ENCODE measurements at regions not wholly inside any gene's neighbourhood (a gene's known extent, or its start where the extent isn't known, plus 50 kb on each side); places are given as distances from the start of the nearest gene placed in this dataset.

- DNase-seq (ENCODE audit: low spot score): no peak
Measured at GRCh38 chr4:180717451-180718033, 1525.7 kb upstream of the TENM3 start.

- no peak for DNase-seq (ENCODE audit: low spot score)
Measured at GRCh38 chr4:180721356-180721755, 1521.8 kb upstream of the TENM3 start.

GRCh38 chr4:180726611-180727010 is 1516.6 kb upstream of the TENM3 start:
- no peak for DNase-seq (ENCODE audit: low spot score)

GRCh38 chr4:180727478-180727877 is 1515.7 kb upstream of the TENM3 start:
- no peak for DNase-seq (ENCODE audit: low spot score)

- DNase-seq (ENCODE audit: low spot score): no peak
Measured at GRCh38 chr4:180734753-180735432, 1508.3 kb upstream of the TENM3 start.

GRCh38 chr4:180741703-180742102 is 1501.5 kb upstream of the TENM3 start:
- no peak for DNase-seq (ENCODE audit: low spot score)

- no peak for DNase-seq (ENCODE audit: low spot score)
Measured at GRCh38 chr4:180745019-180745418, 1498.2 kb upstream of the TENM3 start.

GRCh38 chr4:180751009-180751408 is 1492.2 kb upstream of the TENM3 start:
- DNase-seq (ENCODE audit: low spot score): no peak

- DNase-seq (ENCODE audit: low spot score): no peak
Measured at GRCh38 chr4:180757927-180758326, 1485.3 kb upstream of the TENM3 start.

- DNase-seq (ENCODE audit: low spot score): no peak
Measured at GRCh38 chr4:180766045-180766444, 1477.2 kb upstream of the TENM3 start.

GRCh38 chr4:180766944-180767729 is 1476.1 kb upstream of the TENM3 start:
- no peak for DNase-seq (ENCODE audit: low spot score)

- no peak for DNase-seq (ENCODE audit: low spot score)
Measured at GRCh38 chr4:180768610-180769009, 1474.6 kb upstream of the TENM3 start.

GRCh38 chr4:180769791-180770190 is 1473.4 kb upstream of the TENM3 start:
- no peak for DNase-seq (ENCODE audit: low spot score)

- DNase-seq (ENCODE audit: low spot score): no peak
Measured at GRCh38 chr4:180770265-180770664, 1472.9 kb upstream of the TENM3 start.

GRCh38 chr4:180784940-180785339 is 1458.3 kb upstream of the TENM3 start:
- no peak for DNase-seq (ENCODE audit: low spot score)

- DNase-seq (ENCODE audit: low spot score): no peak
Measured at GRCh38 chr4:180788729-180789128, 1454.5 kb upstream of the TENM3 start.

GRCh38 chr4:180789929-180790328 is 1453.3 kb upstream of the TENM3 start:
- no peak for DNase-seq (ENCODE audit: low spot score)

- DNase-seq (ENCODE audit: low spot score): no peak
Measured at GRCh38 chr4:180790471-180790870, 1452.7 kb upstream of the TENM3 start.

GRCh38 chr4:180792541-180792940 is 1450.7 kb upstream of the TENM3 start:
- DNase-seq (ENCODE audit: low spot score): no peak

- DNase-seq (ENCODE audit: low spot score): no peak
Measured at GRCh38 chr4:180794333-180794732, 1448.9 kb upstream of the TENM3 start.

- no peak for DNase-seq (ENCODE audit: low spot score)
Measured at GRCh38 chr4:180798036-180798577, 1445.1 kb upstream of the TENM3 start.

GRCh38 chr4:180799798-180800197 is 1443.4 kb upstream of the TENM3 start:
- DNase-seq (ENCODE audit: low spot score): no peak

- no peak for DNase-seq (ENCODE audit: low spot score)
Measured at GRCh38 chr4:180805101-180805500, 1438.1 kb upstream of the TENM3 start.

All from germinal center (tissue), 1 donor.